Kidney (tissue), 13 donors: ENCODE measurements at regions not wholly inside any gene's neighbourhood (a gene's known extent, or its start where the extent isn't known, plus 50 kb on each side); places are given as distances from the start of the nearest gene placed in this dataset.
A peak's percentile ranks its signal among the peaks of the same experiment; 100 is the strongest.

Source experiments
- DNase-seq, 5 donors: peaks; one replicate each; pipeline ENCODE4 v3.0.0-alpha.2; 2013 to 2020
- FAIRE-seq: peaks from 2 replicates; lab custom pipeline; 2012; peaks lifted over from hg19 to GRCh38; lab: Jason Lieb, UNC
- H3K27ac ChIP-seq, 2 donors: one replicate each; pipeline ENCODE4 v1.7.0; 2013; ENCODE audit warnings: low read depth in 2 of 2, low read length in 2 of 2, inconsistent platforms in 1 of 2
- H3K27me3 ChIP-seq: one replicate; pipeline ENCODE4 v1.7.1; 2013; ENCODE audit warnings: low read length, inconsistent platforms; ENCODE audit not compliant: control insufficient read depth, insufficient read depth
- H3K36me3 ChIP-seq, 3 donors: one replicate each; pipeline versions ENCODE4 v1.7.0 to v1.7.1; 2013; ENCODE audit warnings: low read length in 3 of 3, control low read depth in 1 of 3, inconsistent platforms in 1 of 3; ENCODE audit not compliant: insufficient read depth in 3 of 3, control insufficient read depth in 2 of 3
- H3K4me1 ChIP-seq, 3 donors: one replicate each; pipeline versions ENCODE4 v1.7.0 to v1.7.1; 2013; ENCODE audit warnings: low read length in 3 of 3, inconsistent platforms in 1 of 3, low read depth in 1 of 3; ENCODE audit not compliant: control insufficient read depth in 2 of 3, insufficient read depth in 2 of 3
- H3K4me3 ChIP-seq, 3 donors: one replicate each; pipeline versions ENCODE4 v1.7.0 to v1.8.1; 2013; ENCODE audit warnings: low read length in 3 of 3, control low read depth in 1 of 3, inconsistent platforms in 1 of 3
- H3K9ac ChIP-seq, 3 donors: one replicate each; pipeline versions ENCODE4 v1.7.0 to v1.7.1; 2013; ENCODE audit warnings: low read length in 3 of 3, control low read depth in 1 of 3, inconsistent platforms in 1 of 3
- H3K9me3 ChIP-seq, 3 donors: one replicate each; pipeline versions ENCODE4 v1.7.0 to v1.7.1; 2013; ENCODE audit warnings: low read length in 3 of 3, control low read depth in 1 of 3, inconsistent platforms in 1 of 3; ENCODE audit not compliant: control insufficient read depth in 2 of 3, insufficient read depth in 1 of 3
- CTCF ChIP-seq: IDR thresholded peaks from 3 replicates; pipeline ENCODE4 v1.5.1; 2012; ENCODE audit warnings: mild to moderate bottlenecking, moderate library complexity, borderline replicate concordance; ENCODE audit not compliant: insufficient read depth; ENCODE audit errors: extremely low read depth
- intact Hi-C: fragments of 100-400 bp; cut with DNase I; formaldehyde crosslinking; loops from one replicate; pipeline ENCODE4 v1.11.1; 2022
- donor health status: control.
- donor health status: control.
- donor health status: control.
- donor health status: control.
- donor health status: control.
- donor health status: DM: yes; HTN: yes; CAD: no.
- donor health status: Normal renal cell carcinoma (clear cell type).

GRCh38 chr12:124507188-124508109 is 60.0 kb downstream of the NCOR2 start:
- H3K4me1 ChIP-seq = peaks cover 2 to 60% (median 34%) of the 10 kb centered on the region in 3 donors
- H3K9ac ChIP-seq = peak overlapping the region in 1 of 3 donors; percentile 1
- no peak for FAIRE-seq
- no peaks in the 10 kb centered on the region for H3K27me3 ChIP-seq
- intact Hi-C loops = no loop called here
- H3K9me3 ChIP-seq = no peaks in the 10 kb centered on the region
- no peak overlapping the region for H3K4me3 ChIP-seq
- DNase-seq = peak in 4 of 5 donors; percentile 82 to 91 (median 86)
- peak overlapping the region; percentile 83 to 86 for H3K27ac ChIP-seq
- TF ChIP-seq CTCF = no peak
- peaks cover 0 to 4% (median 0%) of the 10 kb centered on the region in 3 donors for H3K36me3 ChIP-seq

DNA sequence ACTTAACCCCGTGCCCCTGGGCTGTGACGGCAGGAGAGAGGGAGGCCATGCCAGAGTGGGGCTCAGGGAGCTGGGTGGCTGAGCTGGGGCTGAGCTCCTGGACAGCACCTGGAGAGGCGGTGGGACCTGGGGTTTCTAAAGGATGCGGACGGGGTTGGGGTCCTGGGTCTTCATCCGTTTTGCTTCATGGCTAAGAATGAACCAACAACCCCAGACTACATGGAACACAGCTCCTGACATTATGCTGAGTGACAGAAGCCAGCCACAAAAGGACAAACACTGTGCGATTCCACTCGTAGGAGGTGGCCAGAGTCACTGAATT is 60.6 kb downstream of the NCOR2 start:
- no peak overlapping the region for H3K4me3 ChIP-seq

GRCh38 chr12:124506145-124506831 is 61.1 kb downstream of the NCOR2 start:
- Histone ChIP-seq H3K4me3 (no peak overlapping the region), H3K36me3 (peaks cover 0 to 4% (median 0%) of the 10 kb centered on the region in 3 donors)

More for the DNA sequence above, 60.6 kb downstream of the NCOR2 start:
- intact Hi-C loops = no loop called here
- H3K9ac ChIP-seq = peak overlapping the region in 1 of 3 donors; percentile 44
- no peaks in the 10 kb centered on the region for H3K27me3 ChIP-seq
- no peak for TF ChIP-seq CTCF
- H3K36me3 ChIP-seq = peaks cover 0 to 4% (median 0%) of the 10 kb centered on the region in 3 donors
- DNase-seq = peak in 1 of 5 donors; percentile 83
- H3K9me3 ChIP-seq = no peaks in the 10 kb centered on the region
- peak overlapping the region; percentile 83 to 86 for H3K27ac ChIP-seq
- peaks cover 2 to 64% (median 31%) of the 10 kb centered on the region in 3 donors for H3K4me1 ChIP-seq
- FAIRE-seq = no peak

More at GRCh38 chr12:124506145-124506831, 61.1 kb downstream of the NCOR2 start:
- Histone ChIP-seq H3K27ac (peak overlapping the region; percentile 83 to 86), H3K9me3 (no peaks in the 10 kb centered on the region), H3K9ac (peak overlapping the region in 1 of 3 donors; percentile 44), H3K27me3 (no peaks in the 10 kb centered on the region), H3K4me1 (peaks cover 2 to 69% (median 35%) of the 10 kb centered on the region in 3 donors)
- DNase-seq (peak; percentile 63 to 94 (median 79)), FAIRE-seq (no peak)
- TF ChIP-seq CTCF = no peak
- intact Hi-C loops = no loop called here
